Activated T-helper 17 cell treated with anti-CD3 and anti-CD28 coated beads, Interleukin-2, amount 50 U/mL, for 72 hours (primary cell): ENCODE measurements at regions not wholly inside any gene's neighbourhood (a gene's known extent, or its start where the extent isn't known, plus 50 kb on each side); places are given as distances from the start of the nearest gene placed in this dataset.

ENCODE experiments used
- ATAC-seq: fragments of 150-1000 bp; cut with Tn5 transposase; replicated peaks from 2 replicates; pipeline ENCODE4 v1.10.0; 2021; ENCODE audit warnings: mild to moderate bottlenecking, moderate library complexity
- H3K27ac Mint-ChIP-seq: one replicate; pipeline ENCODE4 v1.8.0; 2022; ENCODE audit warnings: mixed read lengths
- H3K27me3 Mint-ChIP-seq: one replicate; pipeline ENCODE4 v1.8.0; 2022; ENCODE audit warnings: mixed read lengths
- H3K36me3 Mint-ChIP-seq: one replicate; pipeline ENCODE4 v1.8.0; 2022; ENCODE audit warnings: low read depth, mild to moderate bottlenecking, mixed read lengths
- H3K4me1 Mint-ChIP-seq: one replicate; pipeline ENCODE4 v1.8.0; 2022; ENCODE audit warnings: mixed read lengths
- H3K4me3 Mint-ChIP-seq: one replicate; pipeline ENCODE4 v1.8.0; 2022; ENCODE audit warnings: mild to moderate bottlenecking, mixed read lengths
- H3K9me3 Mint-ChIP-seq: one replicate; pipeline ENCODE4 v1.8.0; 2022; ENCODE audit warnings: mixed read lengths

DNA sequence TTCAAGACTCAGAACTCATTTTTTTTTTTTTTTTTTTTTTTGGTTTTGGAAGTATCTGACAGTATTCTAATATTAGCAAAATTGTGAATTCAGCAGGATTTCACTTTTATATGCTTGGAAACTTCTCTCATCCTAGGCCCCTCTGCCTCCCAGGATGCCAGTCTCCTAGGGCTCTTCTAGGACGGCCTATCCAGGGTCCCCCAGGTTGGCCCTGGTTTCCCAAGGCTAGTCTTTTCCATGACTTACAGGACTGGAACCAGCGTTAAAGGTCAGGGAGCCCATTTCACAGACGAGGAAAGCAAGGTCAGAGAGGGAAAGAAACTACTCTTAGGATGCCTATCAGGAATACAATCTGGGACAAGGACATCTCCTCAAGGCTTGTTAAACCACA is 412.5 kb downstream of the PTPRU start:
- H3K27me3 Mint-ChIP-seq: peaks cover 19% of the 10 kb centered on the region
- no peaks in the 10 kb centered on the region for H3K36me3 Mint-ChIP-seq

DNA sequence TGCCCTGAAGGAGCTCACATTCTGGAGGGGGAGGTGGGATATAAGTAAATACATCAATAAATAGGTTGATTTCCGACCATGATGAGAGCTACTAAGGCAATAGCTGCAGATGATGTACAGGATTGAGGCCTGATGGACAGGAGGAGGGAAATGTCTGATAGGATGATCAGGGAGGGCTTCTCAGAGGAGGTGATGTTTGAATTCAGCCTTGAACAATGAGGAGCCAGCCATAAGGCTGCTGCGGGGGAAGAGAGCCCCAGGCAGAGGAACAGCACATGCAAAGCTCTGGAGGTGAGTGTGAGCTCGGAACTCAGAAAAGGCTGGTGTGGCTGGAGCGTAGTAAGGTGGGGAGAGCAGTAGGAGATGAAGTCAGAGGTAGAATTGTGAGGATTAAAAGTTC is 411.7 kb downstream of the PTPRU start:
- Mint-ChIP-seq H3K4me3 (no peak overlapping the region), H3K27me3 (peaks cover 15% of the 10 kb centered on the region), H3K9me3 (no peaks in the 10 kb centered on the region), H3K27ac (no peak overlapping the region), H3K4me1 (no peaks in the 10 kb centered on the region), H3K36me3 (no peaks in the 10 kb centered on the region)
- ATAC-seq: no peak

More for the DNA sequence above, 412.5 kb downstream of the PTPRU start:
- ATAC-seq: no peak
- Mint-ChIP-seq H3K27ac (no peak overlapping the region), H3K4me3 (no peak overlapping the region), H3K9me3 (no peaks in the 10 kb centered on the region), H3K4me1 (no peaks in the 10 kb centered on the region)

DNA sequence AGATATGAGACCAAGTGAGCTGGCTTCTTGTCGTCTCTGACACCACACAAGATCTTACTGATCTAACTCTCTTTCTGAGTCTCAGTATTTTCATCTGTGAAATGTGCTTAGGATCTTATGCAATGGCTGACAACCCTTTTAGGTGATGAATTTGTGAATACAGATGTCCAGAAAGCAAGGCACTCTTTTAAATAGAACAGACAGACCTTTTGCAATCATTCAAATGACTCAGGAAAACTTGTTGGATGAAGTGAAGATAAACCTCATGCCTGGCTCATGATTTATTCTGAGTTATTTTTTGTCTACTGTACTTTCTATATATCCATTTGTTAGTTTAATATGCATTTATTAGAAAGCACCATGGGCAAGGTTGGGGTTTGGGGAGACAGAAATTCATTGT is 411.3 kb downstream of the PTPRU start:
- ATAC-seq: no peak
- Mint-ChIP-seq H3K27ac (no peak overlapping the region), H3K4me3 (no peak overlapping the region), H3K27me3 (peaks cover 14% of the 10 kb centered on the region), H3K36me3 (no peaks in the 10 kb centered on the region), H3K9me3 (no peaks in the 10 kb centered on the region), H3K4me1 (no peaks in the 10 kb centered on the region)

DNA sequence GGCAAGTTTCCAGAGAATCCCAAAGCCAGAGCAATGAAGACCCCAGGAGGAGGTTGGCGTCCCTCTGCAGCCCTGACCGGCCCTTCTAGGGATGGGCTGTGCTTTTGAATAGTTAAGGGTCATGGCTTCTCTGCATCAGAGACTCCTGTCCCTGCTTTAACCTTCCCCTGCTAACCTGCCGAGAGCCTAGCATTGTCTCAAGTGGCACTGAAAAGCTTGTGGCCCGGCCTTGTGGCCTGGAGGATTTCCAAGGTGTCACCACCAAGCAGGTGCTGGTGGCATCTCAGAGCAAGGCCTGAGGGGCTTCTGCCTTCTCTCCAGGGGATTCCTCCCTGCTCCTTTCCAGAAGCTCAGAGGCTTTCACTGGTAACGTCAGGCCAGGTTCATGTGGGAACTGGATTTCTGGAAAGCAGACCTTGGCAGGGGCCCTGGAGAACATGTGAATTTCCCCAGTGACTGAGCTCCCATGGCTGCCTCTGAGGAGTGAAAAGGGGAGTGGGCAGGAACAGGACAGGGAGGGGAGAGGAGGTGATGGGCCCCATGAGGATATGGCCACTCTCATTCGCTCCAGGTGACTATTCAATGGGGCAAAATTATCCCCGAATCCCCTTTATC is 409.9 kb downstream of the PTPRU start:
- Mint-ChIP-seq H3K27me3 (peaks cover 15% of the 10 kb centered on the region), H3K27ac (no peak overlapping the region), H3K9me3 (no peaks in the 10 kb centered on the region), H3K4me1 (no peaks in the 10 kb centered on the region), H3K4me3 (no peak overlapping the region), H3K36me3 (no peaks in the 10 kb centered on the region)
- ATAC-seq: no peak

DNA sequence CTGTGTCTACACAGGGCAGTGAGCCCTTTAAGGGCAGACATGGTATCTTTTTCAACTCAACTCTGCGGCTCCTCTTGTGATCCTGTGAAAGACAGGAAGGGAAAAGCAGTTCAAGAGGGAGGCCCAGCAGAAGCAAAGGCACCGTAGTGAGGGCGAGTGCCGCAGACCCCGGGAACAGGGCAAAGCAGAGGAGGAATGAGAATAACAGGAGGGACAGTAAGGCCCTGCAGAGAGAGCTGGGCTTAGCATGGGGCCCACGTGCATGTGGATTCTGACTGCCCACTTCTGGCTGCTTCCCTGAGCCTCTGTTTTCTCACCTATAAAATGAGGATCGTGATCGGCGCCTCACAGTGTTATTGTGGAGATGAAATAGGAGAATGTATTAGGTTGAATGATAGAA is 409.3 kb downstream of the PTPRU start:
- ATAC-seq: no peak

DNA sequence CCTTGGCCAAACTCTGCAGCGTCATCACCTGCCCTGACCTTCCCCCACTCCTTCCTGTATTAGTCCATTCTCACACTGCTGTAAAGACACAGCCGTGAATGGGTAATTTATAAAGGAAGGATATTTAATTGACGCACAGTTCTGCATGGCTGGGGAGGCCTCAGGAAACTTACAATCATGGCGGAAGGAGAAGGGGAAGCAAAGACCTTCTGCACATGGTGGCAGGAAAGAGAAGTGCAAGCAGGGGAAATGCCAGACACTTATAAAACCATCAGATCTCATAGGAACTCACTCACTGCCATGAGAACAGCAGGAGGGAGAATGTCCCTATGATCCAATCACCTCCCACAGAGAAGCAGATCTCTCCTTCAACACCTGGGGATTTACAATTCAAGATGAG is 408.5 kb downstream of the PTPRU start:
- Mint-ChIP-seq H3K36me3 (no peaks in the 10 kb centered on the region), H3K4me1 (no peaks in the 10 kb centered on the region), H3K4me3 (no peak overlapping the region), H3K27ac (no peak overlapping the region), H3K9me3 (no peaks in the 10 kb centered on the region), H3K27me3 (peaks cover 7% of the 10 kb centered on the region)
- no peak for ATAC-seq

More for the DNA sequence above, 409.3 kb downstream of the PTPRU start:
- no peak overlapping the region for H3K4me3 Mint-ChIP-seq
- no peaks in the 10 kb centered on the region for H3K36me3 Mint-ChIP-seq
- no peaks in the 10 kb centered on the region for H3K9me3 Mint-ChIP-seq
- no peak overlapping the region for H3K27ac Mint-ChIP-seq
- H3K4me1 Mint-ChIP-seq: no peaks in the 10 kb centered on the region
- H3K27me3 Mint-ChIP-seq: peaks cover 12% of the 10 kb centered on the region

DNA sequence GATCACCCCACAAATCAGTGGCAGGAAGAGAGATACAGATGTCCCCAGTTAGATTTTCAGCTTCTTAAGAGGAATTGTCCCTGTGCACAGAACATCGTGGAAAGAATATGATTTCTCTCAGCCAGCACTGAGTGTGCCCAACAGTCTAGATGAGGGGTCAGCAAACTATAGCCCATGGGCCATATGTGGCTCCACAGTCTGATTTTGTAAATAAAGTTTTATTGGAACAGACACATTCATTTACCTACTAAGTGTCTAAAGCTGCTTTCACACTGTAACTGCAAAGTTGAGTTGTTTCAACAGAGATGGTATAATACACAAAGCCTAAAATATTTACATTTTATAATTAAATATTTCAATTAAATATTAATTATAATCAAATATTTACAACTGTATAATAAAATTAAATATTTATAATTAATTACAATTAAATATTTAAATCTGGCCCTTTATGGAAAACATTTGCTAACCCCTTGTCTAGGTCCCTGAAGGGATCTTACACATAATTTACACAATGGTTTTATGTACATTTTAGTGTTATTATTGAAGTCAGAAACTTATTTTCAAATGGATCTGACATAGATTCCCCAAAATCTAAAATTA is 407.6 kb downstream of the PTPRU start:
- H3K9me3 Mint-ChIP-seq: no peaks in the 10 kb centered on the region
- no peak overlapping the region for H3K4me3 Mint-ChIP-seq
- no peak for ATAC-seq
- no peak overlapping the region for H3K27ac Mint-ChIP-seq
- no peaks in the 10 kb centered on the region for H3K4me1 Mint-ChIP-seq
- peaks cover 9% of the 10 kb centered on the region for H3K27me3 Mint-ChIP-seq
- H3K36me3 Mint-ChIP-seq: no peaks in the 10 kb centered on the region

DNA sequence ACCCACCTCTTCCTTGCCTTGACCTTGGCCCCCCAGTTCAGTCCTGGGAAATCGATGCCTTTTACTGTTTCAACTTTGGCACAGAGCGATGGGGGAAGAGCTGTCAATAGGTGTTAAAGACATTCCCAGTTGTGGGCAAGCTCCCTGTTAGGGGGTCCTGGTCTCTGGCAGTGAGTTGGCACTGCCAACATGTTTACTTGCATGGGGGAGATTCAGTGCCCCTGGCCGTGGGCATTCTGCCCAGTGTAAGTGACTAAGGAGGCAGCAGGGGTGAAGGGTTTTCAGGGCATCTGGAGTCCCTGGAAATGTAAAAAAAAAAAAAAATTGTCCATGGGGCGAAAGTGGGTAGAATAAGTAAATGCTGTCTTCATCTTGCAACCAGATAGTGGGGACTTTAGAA is 407.0 kb downstream of the PTPRU start:
- Mint-ChIP-seq H3K4me3 (no peak overlapping the region), H3K4me1 (no peaks in the 10 kb centered on the region), H3K9me3 (no peaks in the 10 kb centered on the region), H3K36me3 (no peaks in the 10 kb centered on the region), H3K27ac (no peak overlapping the region), H3K27me3 (peaks cover 9% of the 10 kb centered on the region)
- no peak for ATAC-seq

DNA sequence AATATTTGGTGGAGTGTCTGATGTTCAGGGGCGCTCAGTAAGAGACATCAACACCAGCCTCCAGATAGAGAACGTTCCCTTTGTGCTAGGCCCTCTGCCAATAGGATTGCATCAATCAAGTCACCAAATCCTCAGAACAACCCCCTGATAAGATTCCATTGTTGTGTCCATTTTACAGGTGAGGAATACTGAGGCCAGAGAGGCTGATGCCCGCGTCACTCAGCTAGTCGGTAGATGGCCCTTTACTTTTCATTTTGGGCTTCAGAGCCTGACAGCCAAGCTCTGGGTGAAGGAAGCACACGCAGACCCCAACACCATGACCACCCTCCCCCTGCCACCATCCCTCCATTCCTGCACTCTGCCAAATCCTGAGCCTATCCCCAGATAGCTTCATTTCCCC is 406.2 kb downstream of the PTPRU start:
- Mint-ChIP-seq H3K36me3 (no peaks in the 10 kb centered on the region), H3K4me1 (no peaks in the 10 kb centered on the region), H3K27me3 (peaks cover 9% of the 10 kb centered on the region)

DNA sequence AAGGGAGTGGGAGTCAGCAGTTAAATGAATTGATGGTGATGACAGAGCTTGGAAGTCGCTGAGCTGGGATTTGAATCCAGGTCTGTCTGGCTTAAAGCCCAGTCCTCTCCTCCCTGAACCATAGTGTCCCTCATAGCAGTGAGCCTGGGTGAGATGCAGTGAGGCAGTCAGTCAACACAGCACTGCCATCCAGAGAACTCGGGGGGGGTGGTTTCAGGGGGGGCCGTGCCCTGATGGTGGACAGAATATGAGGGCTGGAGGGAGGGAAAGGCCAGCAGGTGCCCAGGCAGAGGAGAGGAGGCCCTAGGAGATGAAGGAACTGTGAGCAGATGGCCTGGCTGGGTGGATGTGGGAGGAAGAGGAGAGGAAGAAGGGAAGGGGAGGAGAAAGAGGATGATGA is 405.6 kb downstream of the PTPRU start:
- Mint-ChIP-seq H3K4me1 (no peaks in the 10 kb centered on the region), H3K4me3 (no peak overlapping the region), H3K27ac (no peak overlapping the region), H3K36me3 (no peaks in the 10 kb centered on the region), H3K27me3 (peaks cover 9% of the 10 kb centered on the region), H3K9me3 (no peaks in the 10 kb centered on the region)
- ATAC-seq: no peak

More for the DNA sequence above, 406.2 kb downstream of the PTPRU start:
- ATAC-seq: no peak
- Mint-ChIP-seq H3K4me3 (no peak overlapping the region), H3K9me3 (no peaks in the 10 kb centered on the region), H3K27ac (no peak overlapping the region)

DNA sequence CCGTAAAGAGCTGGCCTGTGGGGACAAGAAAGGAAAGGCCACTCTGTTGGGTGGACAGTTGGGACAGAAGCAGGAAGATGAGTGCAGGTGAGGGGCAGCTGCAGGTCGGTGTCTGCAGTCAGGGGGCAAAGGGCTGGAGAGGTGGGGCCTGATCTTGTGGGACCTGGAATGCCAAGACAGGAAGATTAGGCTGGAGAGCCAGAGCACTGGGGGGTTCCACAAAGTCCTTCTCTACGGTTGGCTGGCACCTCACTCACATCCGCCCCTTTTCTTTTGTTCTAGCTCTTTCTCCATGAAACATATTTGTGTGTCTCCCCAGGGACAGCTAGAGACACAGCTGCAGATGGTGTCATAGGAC is 404.1 kb downstream of the PTPRU start:
- peaks cover 14% of the 10 kb centered on the region for H3K27me3 Mint-ChIP-seq
- no peaks in the 10 kb centered on the region for H3K4me1 Mint-ChIP-seq
- H3K36me3 Mint-ChIP-seq: no peaks in the 10 kb centered on the region
- H3K4me3 Mint-ChIP-seq: no peak overlapping the region
- no peak overlapping the region for H3K27ac Mint-ChIP-seq
- H3K9me3 Mint-ChIP-seq: no peaks in the 10 kb centered on the region
- ATAC-seq: no peak

DNA sequence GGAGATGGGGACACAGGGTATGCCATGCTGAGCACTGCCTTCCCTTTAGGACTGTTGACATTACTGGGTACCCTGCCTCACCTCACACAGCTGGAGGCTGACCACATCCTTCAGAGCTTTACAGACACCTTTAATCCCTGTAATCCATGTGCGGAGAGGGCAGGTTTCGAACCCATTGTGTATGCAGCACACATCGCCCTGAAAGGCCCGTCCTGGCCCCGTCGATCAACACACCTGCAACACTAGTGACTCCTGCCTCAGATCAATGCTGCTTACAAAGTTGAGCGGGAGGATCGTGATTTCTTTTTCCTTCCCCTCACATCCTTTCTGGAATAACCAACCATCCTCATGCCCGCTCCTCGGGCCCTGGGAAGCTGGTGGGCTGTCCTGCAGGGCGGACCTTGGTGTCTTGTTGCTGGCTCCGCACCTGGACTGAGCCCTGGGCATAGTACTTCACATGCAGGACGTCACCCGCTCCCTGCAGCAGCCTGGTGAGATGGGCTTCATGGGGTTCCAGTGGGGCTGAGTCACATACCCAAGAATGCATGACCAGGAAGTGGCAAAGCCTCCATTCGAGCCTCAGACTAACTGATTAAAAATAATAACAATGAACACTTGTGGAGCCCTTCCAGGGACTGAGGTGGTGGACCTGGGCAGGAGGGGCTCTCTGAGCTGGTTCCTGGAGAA is 403.6 kb downstream of the PTPRU start:
- H3K4me1 Mint-ChIP-seq: no peaks in the 10 kb centered on the region
- H3K4me3 Mint-ChIP-seq: no peak overlapping the region
- H3K36me3 Mint-ChIP-seq: no peaks in the 10 kb centered on the region
- H3K27ac Mint-ChIP-seq: no peak overlapping the region
- H3K27me3 Mint-ChIP-seq: peaks cover 11% of the 10 kb centered on the region
- no peaks in the 10 kb centered on the region for H3K9me3 Mint-ChIP-seq
- no peak for ATAC-seq

DNA sequence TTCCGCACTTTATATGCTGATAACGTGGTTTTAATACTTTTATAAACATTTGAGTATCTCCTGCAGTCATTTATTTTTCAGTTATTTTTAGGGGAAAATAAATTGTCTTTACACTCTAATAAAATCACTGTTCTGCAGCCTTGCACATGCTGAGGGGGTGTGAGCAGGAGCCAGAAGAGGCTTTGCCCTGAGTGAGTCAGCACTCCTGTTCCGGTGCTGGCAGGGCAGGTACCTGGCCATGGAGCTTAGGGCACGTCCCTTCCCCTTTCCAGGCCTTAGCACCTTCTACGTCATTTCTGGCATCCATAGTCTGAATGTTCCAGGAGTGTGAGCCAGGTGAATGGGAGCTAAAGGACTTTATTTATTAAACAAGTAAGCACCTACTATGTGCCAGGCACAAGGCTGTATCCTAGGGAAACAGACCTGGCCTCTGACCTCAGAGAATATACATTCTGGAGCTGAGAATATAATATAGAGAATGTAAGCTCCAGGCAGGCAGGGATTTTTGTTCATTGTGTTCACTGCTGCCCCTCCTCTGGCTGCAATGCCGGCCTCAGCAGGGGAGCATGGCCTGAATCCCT is 402.9 kb downstream of the PTPRU start:
- H3K4me1 Mint-ChIP-seq: no peaks in the 10 kb centered on the region
- H3K27ac Mint-ChIP-seq: no peak overlapping the region
- no peaks in the 10 kb centered on the region for H3K36me3 Mint-ChIP-seq
- peaks cover 11% of the 10 kb centered on the region for H3K27me3 Mint-ChIP-seq
- no peaks in the 10 kb centered on the region for H3K9me3 Mint-ChIP-seq
- no peak overlapping the region for H3K4me3 Mint-ChIP-seq
- no peak for ATAC-seq

DNA sequence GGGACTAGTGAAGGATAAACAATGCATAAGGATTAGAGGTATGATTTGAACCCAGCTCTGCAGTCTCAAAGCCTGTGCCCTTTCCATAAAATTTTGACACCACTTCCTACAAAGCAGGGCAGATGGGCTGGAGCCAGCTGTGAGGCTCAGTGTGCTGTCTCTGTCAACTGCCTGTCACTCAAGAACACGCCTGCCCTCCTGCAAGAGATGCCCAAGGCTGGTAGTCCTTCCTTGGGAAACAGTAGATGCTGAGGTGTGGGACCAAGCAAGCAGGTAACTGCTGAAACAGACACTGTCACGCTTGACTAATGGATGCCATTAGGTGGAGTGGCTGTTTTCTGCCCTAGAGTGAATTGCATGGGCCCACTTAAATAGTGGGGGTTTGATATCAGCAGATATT is 402.0 kb downstream of the PTPRU start:
- Mint-ChIP-seq H3K36me3 (no peaks in the 10 kb centered on the region), H3K4me3 (no peak overlapping the region)
- ATAC-seq: no peak

DNA sequence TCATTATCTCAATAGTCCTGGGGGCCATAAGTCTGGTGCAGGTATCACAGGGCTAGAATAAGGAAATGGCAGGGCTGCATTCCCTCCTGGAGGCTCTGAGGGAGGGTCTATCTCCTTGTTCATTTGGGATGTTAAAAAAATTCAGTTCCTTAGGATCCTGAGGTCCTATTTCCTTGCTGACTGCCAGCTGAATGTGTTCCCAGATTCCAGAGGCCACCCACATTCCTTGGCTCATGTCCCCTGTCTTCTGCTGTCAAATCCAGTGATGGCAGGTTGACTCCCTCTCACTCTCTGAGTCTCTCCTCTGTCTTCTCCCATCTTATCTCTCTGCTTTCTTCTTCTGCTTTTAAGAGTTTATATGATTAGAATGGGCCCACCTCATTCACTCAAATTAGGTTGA is 400.6 kb downstream of the PTPRU start:
- H3K27me3 Mint-ChIP-seq: peaks cover 13% of the 10 kb centered on the region
- no peaks in the 10 kb centered on the region for H3K9me3 Mint-ChIP-seq
- no peak for ATAC-seq
- H3K36me3 Mint-ChIP-seq: no peaks in the 10 kb centered on the region
- H3K27ac Mint-ChIP-seq: no peak overlapping the region
- H3K4me3 Mint-ChIP-seq: no peak overlapping the region
- H3K4me1 Mint-ChIP-seq: no peaks in the 10 kb centered on the region

More for the DNA sequence above, 402.0 kb downstream of the PTPRU start:
- H3K27ac Mint-ChIP-seq: no peak overlapping the region
- no peaks in the 10 kb centered on the region for H3K4me1 Mint-ChIP-seq
- H3K9me3 Mint-ChIP-seq: no peaks in the 10 kb centered on the region
- H3K27me3 Mint-ChIP-seq: peaks cover 16% of the 10 kb centered on the region
